HG02678 (cell line): ENCODE measurements at regions not wholly inside any gene's neighbourhood (a gene's known extent, or its start where the extent isn't known, plus 50 kb on each side); places are given as distances from the start of the nearest gene placed in this dataset.

ENCODE experiments used
- ATAC-seq: cut with Tn5 transposase; IDR thresholded peaks from one replicate; pipeline ENCODE4 v1.9.1; 2021; ENCODE audit warnings: mild to moderate bottlenecking, moderate library complexity; ENCODE audit not compliant: unreplicated experiment

DNA sequence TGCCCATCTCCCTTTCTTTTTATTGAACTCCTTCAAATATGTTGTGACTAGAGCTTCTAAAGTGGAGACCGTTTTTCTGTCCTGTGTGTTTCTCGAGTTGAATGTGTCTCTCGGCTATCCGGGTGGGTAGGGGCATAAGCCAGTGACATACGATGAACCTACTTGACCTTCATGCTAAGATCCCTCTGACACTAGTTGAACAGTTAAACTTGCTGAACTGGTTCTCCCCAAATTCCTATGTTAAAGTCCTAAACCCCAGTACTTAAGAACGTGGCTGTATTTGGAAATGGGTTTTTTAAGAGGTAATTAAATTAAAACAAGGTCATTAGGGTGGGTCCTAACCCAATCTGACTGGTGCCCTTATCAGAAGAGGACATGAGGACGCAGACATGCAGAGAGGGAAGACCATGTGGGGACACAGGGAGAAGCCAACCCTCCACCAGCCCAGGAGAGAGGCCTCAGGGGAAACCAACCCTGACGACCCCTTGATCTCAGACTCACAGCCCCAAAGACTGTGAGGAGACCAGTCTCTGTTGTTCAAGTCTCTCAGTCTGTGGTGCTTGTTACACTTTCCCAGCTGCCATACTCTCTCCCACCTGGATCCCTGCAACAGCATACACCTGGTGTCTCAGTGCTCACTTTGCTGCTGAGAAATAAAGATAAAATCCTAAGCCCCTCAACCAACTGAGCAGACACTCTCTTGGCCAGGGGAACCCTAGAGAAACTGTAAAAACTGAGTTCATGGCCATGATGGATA is 208.4 kb downstream of the MYLK4 start:
- ATAC-seq: no peak

DNA sequence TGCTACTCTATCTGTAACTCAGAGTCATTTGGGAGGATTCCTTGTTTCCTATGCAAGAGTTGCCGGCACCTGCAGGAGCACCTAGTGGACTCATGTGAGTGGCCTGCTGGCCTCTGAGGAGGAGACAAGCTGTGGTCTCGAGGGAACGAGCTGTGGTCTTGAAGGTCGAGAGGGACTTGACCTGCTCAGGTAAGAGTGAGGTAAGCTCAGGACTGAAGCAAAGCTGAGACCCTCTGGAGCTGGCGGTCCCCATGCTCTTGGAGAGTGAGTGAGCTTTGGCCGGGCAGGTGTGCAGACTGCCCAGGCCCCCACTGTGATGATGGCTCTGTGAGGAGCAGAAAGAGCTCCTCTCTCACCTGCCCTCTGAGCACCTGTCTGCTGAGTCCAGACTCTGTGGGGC is 214.3 kb downstream of the MYLK4 start:
- no peak for ATAC-seq

- no peak for ATAC-seq
Measured at GRCh38 chr6:2535506-2535905, 215.2 kb downstream of the MYLK4 start.

- no peak for ATAC-seq
Measured at GRCh38 chr6:2534406-2535042, 216.2 kb downstream of the MYLK4 start.

- no peak for ATAC-seq
Measured at GRCh38 chr6:2531426-2532215, 219.1 kb downstream of the MYLK4 start.

DNA sequence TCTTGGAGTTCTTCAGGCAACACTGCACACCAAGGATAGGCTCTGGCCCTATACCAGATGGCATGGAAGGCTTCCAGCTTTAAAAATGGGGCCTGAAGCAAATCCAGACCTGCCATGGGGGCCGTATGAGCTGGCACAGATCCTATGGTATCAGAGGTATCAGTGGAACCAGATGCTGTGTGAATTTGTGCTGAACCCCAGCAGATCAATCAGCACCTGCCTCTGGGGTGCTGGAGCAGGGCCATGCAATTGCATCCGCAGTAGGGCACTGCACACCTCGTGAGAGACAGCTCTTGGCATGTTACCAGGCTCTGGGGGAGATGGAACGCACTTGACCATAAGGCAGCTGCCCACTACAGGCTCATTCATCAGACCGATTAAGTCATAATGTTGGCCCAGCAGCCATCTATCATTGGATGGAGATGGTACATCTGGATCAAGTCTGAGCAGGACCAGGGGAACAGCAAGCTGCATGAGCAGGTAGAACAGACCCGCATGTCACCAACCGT is 221.5 kb downstream of the MYLK4 start:
- ATAC-seq: no peak

DNA sequence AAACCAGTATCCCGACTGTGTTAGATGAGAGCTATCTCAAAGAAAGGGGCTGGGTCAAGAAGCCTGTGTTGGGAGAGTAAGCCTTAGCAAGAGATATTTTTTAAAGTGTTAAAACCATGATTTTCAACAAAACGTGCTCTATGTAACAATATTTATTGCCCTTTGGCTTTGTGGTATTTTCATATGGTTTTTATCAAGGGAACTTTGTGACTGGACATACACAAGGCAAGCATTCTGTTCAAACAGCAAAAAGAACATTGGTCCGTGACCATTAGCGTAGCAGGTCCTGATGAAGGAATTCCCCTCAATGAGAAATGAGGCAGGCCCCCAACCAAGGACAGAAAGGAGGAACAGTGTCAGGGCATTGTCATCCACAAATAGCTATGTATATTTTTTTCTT is 222.6 kb downstream of the MYLK4 start:
- no peak for ATAC-seq

DNA sequence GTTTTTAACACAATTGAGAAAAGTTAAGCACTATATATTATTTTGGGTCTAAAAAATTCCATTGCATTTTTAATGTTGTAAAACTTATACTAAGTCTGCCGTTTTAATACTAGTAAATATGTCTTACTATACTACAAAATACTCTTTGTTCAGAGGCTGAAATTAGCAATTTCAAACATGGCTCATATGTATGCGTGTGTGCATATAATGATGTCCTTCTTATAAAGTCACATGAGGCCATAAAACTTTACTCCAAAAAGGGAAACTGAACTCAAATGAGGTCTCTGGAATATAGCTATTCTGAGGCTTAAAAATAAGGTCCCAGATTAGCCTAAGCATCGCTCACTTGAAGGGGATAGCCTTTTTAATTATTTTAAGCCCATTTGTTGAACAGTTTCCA is 224.0 kb downstream of the MYLK4 start:
- no peak for ATAC-seq

GRCh38 chr6:2524090-2524489 is 226.6 kb downstream of the MYLK4 start:
- ATAC-seq: no peak

GRCh38 chr6:2523061-2523460 is 227.7 kb downstream of the MYLK4 start:
- ATAC-seq: no peak

GRCh38 chr6:2522521-2522920 is 228.2 kb downstream of the MYLK4 start:
- ATAC-seq: no peak

DNA sequence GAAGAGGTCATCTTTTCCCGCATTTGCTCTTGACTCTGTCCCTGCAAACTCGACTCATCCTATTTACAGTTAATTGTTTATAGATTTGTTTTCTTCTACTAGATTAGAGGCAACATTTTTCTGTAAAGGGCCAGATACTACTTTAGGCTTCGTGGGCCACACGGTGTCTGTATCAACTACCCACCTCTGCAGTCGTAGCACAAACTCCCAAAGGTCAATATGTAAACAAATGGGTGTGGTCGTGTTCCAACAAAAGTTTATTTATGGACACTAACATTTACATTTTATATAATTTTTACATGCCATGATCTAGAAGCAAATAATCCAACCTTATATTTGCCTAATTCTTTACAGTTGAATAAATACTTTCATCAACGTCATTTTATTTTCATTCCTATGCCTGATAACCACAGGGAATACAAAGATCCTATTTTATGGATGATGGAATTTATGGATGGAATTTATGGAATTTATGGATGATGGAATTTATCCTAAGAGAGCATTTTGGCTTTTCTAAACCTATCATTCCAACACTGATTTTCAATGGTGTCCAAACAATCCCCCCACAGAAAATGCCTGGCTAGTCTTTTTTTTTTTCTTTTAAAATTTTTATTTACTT is 232.8 kb downstream of the MYLK4 start:
- ATAC-seq: no peak

GRCh38 chr6:2517401-2517800 is 233.3 kb downstream of the MYLK4 start:
- ATAC-seq: no peak

DNA sequence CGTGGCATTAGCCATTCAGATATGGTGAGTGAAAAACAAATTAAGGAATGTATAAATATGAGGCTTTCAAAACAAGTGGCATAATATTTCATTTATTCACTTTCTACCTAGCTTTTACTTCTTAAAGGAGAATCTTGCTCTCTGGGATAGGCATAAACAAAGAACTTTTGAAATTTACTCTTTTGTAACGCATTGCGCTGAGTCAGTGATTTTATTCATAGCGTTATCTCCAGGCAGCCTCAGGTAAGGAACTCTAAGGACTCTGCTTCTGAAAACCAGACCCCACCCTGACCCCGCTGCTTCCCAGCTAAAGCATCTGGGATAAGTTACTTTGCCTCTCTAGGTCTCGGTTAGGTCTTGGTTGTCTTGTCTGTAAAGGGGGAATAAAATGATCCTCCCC is 234.7 kb downstream of the MYLK4 start:
- ATAC-seq: no peak

DNA sequence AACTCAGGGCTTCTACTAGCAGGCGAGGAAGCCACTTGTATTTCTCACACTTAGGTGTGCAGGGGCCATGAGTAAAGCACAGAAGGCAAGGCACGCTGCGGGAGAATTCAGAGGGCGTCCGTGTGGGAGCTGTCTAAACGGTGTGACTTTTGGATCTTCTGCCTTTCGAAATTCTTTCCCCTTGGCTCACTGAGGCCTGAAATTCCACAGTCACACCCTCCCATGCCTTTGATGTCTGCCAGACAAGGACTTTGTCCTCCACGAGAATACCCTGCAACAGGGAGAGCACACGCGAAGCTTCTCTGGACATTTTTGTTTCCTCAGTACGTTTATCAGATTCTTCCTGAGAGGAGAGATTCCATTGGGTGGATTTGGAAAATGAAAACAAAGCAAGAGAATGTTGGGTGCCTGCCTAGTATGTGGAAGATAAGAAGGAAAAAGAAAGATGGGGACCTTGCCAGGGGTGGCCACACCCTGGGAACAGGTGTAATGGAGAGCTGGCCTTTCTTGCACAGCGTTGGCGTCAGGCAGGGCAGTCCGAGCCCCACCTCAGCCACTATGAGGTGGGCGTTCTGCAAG is 235.7 kb downstream of the MYLK4 start:
- no peak for ATAC-seq

DNA sequence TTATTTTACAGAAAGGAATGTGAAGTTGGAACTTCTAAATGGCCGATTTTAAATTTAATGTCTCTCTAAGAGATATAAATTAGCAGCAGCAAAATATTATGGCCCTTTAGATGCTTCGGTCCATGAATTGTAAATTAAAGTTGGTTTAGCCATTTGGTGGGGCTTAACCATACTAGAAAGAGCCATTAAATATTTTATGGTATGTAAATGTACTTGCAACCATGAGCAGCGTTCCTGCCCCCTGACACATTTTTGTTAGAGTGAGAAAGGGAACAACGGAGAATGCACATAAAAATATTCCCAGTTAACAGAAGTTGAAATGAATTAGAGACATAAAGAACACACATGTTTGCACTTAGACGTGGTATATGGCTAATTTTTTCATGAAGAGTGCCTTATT is 237.9 kb downstream of the MYLK4 start:
- ATAC-seq: no peak

DNA sequence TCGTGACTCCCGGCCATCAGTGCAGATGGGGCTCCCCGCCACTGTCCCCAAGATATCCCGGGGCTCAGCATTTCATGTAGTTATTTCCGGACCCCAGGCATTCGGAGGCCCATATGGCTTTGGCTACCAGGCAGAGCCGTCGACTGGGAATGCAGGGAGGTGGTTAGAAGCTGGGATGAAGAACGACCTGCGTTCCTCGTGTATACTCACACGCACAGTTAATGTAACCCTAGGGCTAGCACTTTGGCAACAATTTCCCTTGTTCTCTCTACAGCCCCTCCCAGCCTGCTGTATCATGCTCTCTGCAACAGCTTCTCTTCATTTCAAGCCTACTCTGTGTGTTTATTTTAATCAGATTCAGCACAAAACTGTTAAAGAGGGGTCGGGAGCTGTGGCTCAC is 240.4 kb downstream of the MYLK4 start:
- ATAC-seq: no peak

DNA sequence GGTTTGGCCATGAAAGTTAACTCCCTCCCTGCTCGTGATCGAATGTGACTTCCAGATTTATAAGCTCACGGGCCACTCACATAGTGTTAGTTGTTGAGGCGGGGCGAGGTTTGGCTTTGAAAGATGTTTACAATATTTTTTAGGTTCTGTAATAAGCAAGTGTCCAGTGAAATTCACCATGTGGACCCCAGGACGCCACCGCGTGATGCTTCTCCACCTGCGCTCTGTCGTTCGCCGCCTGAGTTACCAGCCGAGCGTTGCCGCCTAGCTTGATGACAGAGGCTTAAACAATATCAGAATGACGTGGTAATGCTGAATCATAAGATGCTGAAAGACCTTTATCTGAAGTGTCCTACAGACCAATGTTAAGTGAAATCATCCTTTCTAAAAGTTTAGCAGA is 241.0 kb downstream of the MYLK4 start:
- no peak for ATAC-seq

- ATAC-seq: no peak
Measured at GRCh38 chr6:2508071-2508470, 242.7 kb downstream of the MYLK4 start.

GRCh38 chr6:2507521-2508037 is 243.1 kb downstream of the MYLK4 start:
- no peak for ATAC-seq

DNA sequence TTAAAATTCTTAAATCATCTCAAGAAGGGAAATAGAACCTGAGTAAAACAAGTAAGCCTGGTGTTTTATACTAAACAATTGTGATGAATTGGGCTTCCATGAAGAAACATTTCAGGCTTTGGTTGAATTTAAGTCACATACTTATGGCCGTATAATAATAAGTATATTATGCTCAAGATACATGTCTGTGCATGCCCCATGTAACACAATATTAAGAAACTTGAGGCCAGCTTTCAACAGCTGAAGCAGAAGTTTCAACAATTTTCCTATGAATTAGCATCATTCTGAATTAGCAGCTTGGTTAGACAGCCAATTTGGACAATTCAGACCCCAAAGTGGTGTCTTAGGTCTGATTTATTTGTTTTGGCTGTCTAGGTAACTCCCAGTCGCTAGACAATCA is 243.7 kb downstream of the MYLK4 start:
- no peak for ATAC-seq
